C4-2B (cell line): ENCODE measurements at regions not wholly inside any gene's neighbourhood (a gene's known extent, or its start where the extent isn't known, plus 50 kb on each side); places are given as distances from the start of the nearest gene placed in this dataset.

Experiments used
- CTCF ChIP-seq: fragments of 450-650 bp; conservative IDR thresholded peaks from 2 replicates; pipeline ENCODE4 v1.5.1; 2017; ENCODE audit warnings: mild to moderate bottlenecking
- ZFX ChIP-seq: fragments of 450-650 bp; IDR thresholded peaks from 2 replicates; pipeline ENCODE4 v1.6.1; 2017

- TF ChIP-seq CTCF, result no peak
- TF ChIP-seq ZFX, result no peak
These were observed 501.4 kb upstream of the RGS6 start for GRCh38 chr14:71430678-71431376.
